Stimulated activated naive CD8-positive, alpha-beta T cell treated with anti-CD3 and anti-CD28 coated beads, Interleukin-15, Interleukin-2, amounts not matched to agents 100 ng/mL and 50 ng/mL, for 24 hours (primary cell): ENCODE measurements at regions not wholly inside any gene's neighbourhood (a gene's known extent, or its start where the extent isn't known, plus 50 kb on each side); places are given as distances from the start of the nearest gene placed in this dataset.

Experiments
- H3K27ac Mint-ChIP-seq: one replicate; pipeline ENCODE4 v1.8.0; 2021; ENCODE audit warnings: mild to moderate bottlenecking, mixed read lengths
- H3K27me3 Mint-ChIP-seq: one replicate; pipeline ENCODE4 v1.8.0; 2021; ENCODE audit warnings: mixed read lengths
- H3K36me3 Mint-ChIP-seq: one replicate; pipeline ENCODE4 v1.8.0; 2021; ENCODE audit warnings: low read depth, mixed read lengths
- H3K4me1 Mint-ChIP-seq: one replicate; pipeline ENCODE4 v1.8.0; 2021; ENCODE audit warnings: low read depth, mixed read lengths
- H3K4me3 Mint-ChIP-seq: one replicate; pipeline ENCODE4 v1.8.0; 2021; ENCODE audit warnings: mild to moderate bottlenecking, mixed read lengths
- H3K9me3 Mint-ChIP-seq: one replicate; pipeline ENCODE4 v1.8.0; 2021; ENCODE audit warnings: mixed read lengths

DNA sequence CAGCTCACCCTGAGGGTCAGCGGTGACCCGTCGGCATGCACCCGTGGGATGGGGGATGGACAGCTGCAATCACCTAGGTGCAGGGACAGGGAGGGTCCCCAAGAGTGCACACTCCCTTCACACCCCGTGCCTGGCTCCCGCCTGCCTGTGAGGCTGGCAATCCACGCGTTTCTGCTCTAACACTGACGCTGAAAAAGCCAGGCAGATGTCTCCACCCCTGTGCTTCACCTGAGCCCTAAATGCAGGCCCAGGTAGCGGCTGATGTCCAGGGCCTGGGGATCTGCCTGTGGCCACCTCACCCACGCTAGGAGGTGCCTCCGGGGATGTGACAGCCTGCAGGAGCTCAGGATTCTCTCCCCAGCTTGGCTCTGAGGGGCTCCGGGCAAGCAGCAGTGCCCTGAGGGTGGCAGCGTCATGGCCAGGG, 212.0 kb upstream of the SALL3 start:
- H3K9me3 Mint-ChIP-seq: peaks cover 5% of the 10 kb centered on the region
- H3K27me3 Mint-ChIP-seq: peaks cover 4% of the 10 kb centered on the region
- H3K27ac Mint-ChIP-seq: no peak overlapping the region
- H3K4me1 Mint-ChIP-seq: no peaks in the 10 kb centered on the region
- H3K4me3 Mint-ChIP-seq: no peak overlapping the region
- H3K36me3 Mint-ChIP-seq: no peaks in the 10 kb centered on the region

DNA sequence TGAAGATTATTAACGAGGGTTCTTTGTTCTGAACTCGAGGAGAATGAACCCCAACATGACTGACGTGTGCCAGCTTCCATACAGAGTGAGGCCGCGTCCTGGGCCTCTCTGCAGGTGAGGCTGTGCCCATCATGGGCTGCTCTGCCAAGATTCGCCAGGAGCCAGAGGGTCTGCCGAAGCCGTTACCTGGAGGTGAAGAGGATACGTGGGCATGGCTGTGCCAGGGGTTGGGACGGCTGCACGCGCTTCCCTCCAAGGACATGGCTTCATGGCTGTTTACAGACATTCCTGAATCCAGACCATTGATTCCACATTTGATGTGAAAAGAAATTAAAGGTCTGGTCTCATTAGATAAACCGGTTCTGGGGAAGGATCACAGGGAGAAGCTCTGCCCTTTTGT, 211.4 kb upstream of the SALL3 start:
- Mint-ChIP-seq H3K4me3 (no peak overlapping the region), H3K9me3 (no peaks in the 10 kb centered on the region), H3K4me1 (no peaks in the 10 kb centered on the region), H3K27ac (no peak overlapping the region), H3K27me3 (peaks cover 4% of the 10 kb centered on the region), H3K36me3 (no peaks in the 10 kb centered on the region)

DNA sequence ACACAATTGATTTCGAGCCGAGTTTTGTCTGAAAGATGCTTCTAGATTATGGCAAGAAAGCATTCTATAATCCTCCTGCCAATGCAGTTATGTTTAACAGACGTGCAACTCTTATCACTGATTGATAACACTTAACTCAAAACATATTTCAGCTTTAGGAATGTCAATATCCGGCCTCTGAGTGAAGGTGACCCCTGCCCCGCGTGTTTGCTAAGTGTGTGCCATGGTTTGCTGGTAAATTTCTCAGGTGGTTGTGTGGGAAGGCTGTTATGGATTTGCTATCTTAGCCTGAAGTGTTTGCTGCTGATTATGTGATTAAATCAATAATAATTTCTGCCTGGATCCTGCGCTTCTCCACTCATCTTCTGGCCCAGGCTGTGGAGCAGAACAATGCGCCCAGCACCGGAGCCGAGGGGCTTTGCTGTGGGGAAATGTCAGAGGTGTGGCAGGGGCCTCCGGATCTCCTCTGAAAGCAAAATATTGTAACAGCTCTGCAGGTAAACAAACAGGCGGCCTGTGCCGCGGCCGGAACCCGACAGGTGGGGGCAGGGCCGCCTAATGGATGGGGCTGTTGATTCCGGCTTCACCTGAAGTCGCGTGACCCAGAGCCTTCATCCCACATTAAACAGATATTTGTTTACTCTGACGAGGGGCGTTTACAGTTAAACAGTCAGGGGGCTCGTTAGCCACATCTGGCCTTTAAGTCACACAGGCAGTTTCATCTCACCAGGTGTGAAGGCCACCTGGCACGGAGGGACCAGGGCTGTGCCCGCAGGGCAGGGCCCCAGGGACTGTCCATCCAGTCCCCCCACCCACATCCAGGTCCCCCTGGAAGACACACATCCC, 210.7 kb upstream of the SALL3 start:
- H3K27me3 Mint-ChIP-seq: peaks cover 4% of the 10 kb centered on the region
- no peak overlapping the region for H3K27ac Mint-ChIP-seq
- H3K36me3 Mint-ChIP-seq: no peaks in the 10 kb centered on the region
- no peaks in the 10 kb centered on the region for H3K9me3 Mint-ChIP-seq
- H3K4me1 Mint-ChIP-seq: no peaks in the 10 kb centered on the region
- H3K4me3 Mint-ChIP-seq: no peak overlapping the region

DNA sequence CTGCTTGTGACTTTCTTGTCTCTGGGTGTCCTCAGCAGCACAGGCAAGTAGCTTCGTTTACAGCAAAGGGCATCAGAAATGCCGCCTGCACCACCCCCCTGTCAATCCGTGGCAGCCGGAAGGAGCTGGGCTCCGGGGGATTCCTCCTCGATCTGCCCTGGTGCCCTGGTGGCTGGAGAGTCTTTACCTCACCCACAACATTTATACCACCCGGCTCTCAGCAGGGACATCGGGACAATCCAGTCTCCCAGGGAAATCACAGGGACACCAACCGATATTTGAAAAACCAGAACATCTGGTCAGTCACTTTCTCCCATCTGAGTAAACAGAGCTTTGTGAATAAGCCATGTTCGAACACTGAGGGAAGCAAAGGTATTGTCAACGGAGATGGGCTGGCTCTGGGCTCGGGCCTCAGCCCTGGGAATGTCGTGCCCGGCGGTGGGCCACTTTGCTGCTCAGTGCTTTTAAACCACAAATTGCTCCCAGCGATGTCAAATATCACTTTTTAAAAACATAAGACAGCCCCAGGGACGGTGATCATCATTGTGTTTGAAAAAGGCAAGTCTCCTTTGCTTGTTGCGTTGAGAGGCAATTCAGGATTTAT, 210.0 kb upstream of the SALL3 start:
- Mint-ChIP-seq H3K36me3 (no peaks in the 10 kb centered on the region), H3K4me1 (no peaks in the 10 kb centered on the region), H3K9me3 (no peaks in the 10 kb centered on the region), H3K27ac (no peak overlapping the region), H3K27me3 (peaks cover 4% of the 10 kb centered on the region), H3K4me3 (no peak overlapping the region)

DNA sequence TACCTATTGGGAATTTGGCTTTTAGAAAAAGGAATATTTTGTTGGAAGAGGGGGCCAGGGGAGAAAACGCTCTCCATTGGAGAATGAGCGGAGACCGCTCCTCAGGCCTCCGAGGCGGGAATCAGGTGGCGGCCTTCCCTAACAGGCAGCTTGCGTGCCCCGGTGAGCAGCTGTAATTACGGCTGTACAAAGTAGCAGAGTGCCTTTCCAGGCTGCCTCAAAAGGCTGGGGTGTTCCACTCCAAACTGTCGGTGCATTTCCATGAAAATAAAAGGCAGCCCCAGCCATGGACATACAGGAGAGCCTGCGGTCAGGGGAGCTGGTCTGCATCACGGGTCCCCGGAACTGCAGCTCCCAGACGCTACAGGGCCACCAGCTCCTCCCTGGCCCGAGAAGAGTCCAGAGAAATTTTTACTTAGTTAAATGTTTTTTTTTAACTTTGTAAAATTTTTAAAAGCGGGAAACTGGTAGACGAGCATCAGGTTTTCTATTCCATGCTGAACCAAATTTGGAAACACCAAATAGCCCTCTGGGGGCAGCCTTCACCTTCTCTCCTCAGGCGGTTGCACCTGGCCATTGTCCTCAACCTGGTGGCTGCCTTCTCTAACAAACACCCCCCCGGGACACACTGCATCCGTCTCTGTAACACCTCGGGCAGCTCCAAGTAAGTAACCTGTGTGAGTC, 209.3 kb upstream of the SALL3 start:
- H3K4me1 Mint-ChIP-seq: no peaks in the 10 kb centered on the region

DNA sequence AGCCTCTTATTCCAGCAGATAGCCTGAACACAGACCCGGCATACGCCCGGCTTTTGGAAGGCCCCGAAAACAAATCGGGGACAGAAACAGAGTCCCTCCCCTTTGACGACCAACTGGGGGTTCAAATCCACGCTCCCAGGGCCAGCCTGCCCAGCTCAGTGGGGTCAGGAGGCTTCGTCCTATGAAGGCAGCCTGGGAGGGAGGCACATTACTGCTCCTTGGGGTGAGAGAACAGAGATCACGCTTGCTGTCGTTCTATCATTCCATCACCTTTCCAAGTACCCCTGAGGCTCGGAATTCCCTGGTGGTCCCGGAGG, 208.8 kb upstream of the SALL3 start:
- Mint-ChIP-seq H3K27ac (no peak overlapping the region), H3K36me3 (no peaks in the 10 kb centered on the region), H3K4me1 (no peaks in the 10 kb centered on the region), H3K4me3 (no peak overlapping the region), H3K27me3 (peaks cover 4% of the 10 kb centered on the region), H3K9me3 (no peaks in the 10 kb centered on the region)

More for the DNA sequence above, 209.3 kb upstream of the SALL3 start:
- Mint-ChIP-seq H3K27me3 (peaks cover 4% of the 10 kb centered on the region), H3K36me3 (no peaks in the 10 kb centered on the region), H3K4me3 (no peak overlapping the region), H3K9me3 (no peaks in the 10 kb centered on the region), H3K27ac (no peak overlapping the region)

DNA sequence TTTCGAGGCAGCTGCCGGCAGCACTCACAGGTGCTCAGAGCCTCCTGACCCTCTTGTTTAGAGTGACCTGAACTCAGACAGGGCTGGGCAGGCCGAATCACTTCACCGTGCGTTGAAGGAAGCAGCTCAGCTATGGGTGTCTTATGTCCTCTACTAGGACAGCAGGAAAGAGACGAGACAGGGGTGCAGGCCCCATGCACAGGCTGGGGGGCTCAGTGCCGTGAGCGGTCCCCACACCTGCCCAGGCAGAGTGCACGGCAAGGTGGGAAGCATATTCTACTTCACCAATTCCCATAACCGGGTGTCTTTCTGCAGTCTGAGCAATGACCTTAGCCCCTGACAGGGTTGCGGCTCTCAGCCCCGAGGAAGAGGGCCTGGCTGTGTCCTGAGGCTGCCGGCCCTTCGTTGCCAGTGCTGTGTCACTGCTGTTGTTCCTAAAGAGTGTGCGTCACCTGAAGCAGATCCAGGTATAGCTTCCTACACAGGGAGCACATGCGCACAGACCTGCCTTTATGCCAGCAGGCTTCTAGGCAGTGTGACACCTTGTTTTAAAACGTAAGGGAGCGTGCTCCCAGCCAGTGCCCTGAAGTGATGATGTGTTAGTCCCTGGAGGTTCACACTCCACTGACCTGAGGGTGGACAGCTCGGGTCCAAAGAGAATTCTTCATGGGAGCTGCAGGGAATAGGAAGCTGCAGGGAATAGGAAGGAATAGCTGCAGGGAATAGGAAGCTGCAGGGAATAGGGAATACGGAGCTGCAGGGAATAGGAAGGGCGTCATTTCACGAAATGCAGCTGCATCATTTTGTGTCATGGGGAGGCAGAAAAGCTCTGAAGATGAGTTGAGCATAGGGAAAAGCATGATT, 207.9 kb upstream of the SALL3 start:
- Mint-ChIP-seq H3K4me1 (no peaks in the 10 kb centered on the region), H3K9me3 (no peaks in the 10 kb centered on the region), H3K4me3 (no peak overlapping the region), H3K36me3 (no peaks in the 10 kb centered on the region), H3K27me3 (peaks cover 4% of the 10 kb centered on the region), H3K27ac (no peak overlapping the region)

DNA sequence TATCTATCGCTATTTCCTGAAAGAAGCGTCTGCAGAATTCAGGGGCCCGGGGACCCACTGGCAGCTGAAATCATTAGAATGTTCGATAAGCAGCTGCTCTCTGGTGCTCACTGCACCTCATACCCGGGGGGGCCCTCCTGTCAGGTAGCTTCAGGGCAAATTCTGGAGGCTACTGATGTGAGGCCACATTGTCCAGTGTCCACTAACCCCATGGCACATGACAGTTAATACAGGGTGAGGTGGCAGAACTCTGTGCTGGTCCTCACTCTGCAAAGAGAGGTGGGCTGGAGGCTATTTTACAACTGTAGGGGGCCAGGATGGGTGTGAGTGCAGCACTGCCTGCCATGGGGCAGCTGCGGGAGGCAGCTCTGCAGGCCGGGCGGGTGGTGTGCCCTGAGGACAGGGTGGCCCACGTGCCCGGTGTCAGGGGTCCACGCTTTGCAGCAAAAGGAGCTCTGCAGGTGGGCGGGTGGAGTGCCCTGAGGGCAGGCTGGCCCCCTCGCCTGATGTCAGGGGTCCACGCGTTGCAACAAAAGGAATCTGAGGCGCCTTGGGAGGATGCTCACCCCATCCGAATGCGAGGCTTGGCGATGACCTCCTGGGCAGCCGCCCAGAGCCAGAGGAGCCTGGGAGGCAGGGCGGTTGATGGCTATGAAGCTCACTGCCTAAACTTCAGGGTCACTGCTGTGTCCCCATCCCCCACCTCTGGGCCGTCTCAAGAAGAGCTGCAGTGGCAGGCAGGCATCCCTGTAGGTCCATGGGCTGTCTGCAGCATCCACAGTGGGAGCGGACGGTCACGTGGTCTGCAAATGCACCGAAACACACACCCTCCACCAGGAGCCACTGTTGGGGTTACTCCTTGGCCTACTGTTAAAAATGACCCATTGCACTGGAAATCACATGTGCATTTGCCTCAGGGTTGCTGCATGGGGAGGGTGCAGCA, 207.0 kb upstream of the SALL3 start:
- H3K36me3 Mint-ChIP-seq: no peaks in the 10 kb centered on the region

DNA sequence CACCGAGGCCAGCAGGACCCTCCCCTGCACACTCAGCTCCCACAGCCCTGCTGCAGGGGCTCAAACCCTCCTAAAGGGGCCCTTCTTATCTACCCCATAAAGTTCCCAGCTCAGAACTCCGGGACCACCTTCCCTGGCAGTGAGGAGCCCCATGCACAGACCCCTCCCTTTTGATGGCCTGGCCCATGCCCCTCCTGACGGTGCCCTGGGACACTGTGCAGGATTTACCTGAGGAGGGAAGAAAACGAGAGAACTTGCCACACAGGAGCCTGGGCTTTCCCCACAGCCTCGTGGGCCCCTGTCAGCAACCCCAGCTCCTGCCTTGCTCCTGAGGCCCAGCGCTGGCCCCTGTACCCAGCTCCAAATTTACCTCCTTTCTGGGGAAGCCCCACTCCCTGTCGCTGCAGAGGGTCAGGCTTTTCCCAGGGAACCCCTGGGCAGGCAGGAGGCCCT, 206.3 kb upstream of the SALL3 start:
- no peaks in the 10 kb centered on the region for H3K9me3 Mint-ChIP-seq
- H3K4me1 Mint-ChIP-seq: no peaks in the 10 kb centered on the region
- no peak overlapping the region for H3K4me3 Mint-ChIP-seq
- peaks cover 4% of the 10 kb centered on the region for H3K27me3 Mint-ChIP-seq
- no peak overlapping the region for H3K27ac Mint-ChIP-seq
- no peaks in the 10 kb centered on the region for H3K36me3 Mint-ChIP-seq

More for the DNA sequence above, 207.0 kb upstream of the SALL3 start:
- Mint-ChIP-seq H3K27ac (no peak overlapping the region), H3K9me3 (no peaks in the 10 kb centered on the region), H3K27me3 (peaks cover 4% of the 10 kb centered on the region), H3K4me3 (no peak overlapping the region), H3K4me1 (no peaks in the 10 kb centered on the region)

DNA sequence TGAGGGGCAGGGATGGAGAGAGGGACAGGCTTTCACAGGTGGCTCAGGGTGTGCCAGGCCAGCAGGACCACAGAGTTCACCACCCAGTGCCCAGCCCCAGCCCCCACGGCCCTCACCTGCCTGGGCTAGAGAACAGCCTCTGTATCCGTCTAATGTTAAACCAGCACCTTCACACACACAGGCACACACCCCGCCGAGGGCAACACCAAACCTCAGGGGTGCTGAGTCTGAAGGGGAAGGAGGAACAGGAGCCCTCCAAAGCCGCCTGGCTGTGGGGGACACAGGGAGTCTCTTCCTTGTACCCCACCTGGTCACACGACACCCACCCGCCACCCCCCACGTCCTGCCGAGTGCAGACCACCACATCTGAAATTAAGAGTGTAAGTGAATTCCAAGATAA, 205.8 kb upstream of the SALL3 start:
- Mint-ChIP-seq H3K27me3 (peaks cover 4% of the 10 kb centered on the region), H3K4me3 (no peak overlapping the region), H3K27ac (no peak overlapping the region)

DNA sequence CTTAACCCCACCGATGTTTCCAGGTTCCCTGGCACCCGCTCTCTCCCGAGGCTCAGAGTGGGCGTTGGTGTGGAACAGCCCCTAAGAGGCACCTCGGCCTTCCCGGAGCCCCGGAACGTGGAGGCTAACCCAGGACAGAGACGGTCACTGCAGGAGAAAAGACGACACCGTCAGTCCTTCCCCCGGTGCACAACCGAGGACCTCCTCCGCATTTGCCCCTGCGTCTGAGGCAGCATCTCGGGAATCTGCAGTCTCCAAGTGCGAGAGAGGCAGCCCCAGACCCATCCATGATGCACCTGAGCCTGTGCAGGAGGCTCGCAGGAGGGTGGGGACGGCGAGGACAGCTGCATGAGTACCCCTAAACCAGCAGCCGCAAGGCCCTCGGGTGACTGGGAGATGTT, 204.9 kb upstream of the SALL3 start:
- peaks cover 2% of the 10 kb centered on the region for H3K27me3 Mint-ChIP-seq
- H3K36me3 Mint-ChIP-seq: no peaks in the 10 kb centered on the region
- H3K9me3 Mint-ChIP-seq: no peaks in the 10 kb centered on the region
- no peak overlapping the region for H3K4me3 Mint-ChIP-seq
- H3K27ac Mint-ChIP-seq: no peak overlapping the region
- no peaks in the 10 kb centered on the region for H3K4me1 Mint-ChIP-seq

More for the DNA sequence above, 205.8 kb upstream of the SALL3 start:
- no peaks in the 10 kb centered on the region for H3K9me3 Mint-ChIP-seq
- H3K4me1 Mint-ChIP-seq: no peaks in the 10 kb centered on the region
- no peaks in the 10 kb centered on the region for H3K36me3 Mint-ChIP-seq

DNA sequence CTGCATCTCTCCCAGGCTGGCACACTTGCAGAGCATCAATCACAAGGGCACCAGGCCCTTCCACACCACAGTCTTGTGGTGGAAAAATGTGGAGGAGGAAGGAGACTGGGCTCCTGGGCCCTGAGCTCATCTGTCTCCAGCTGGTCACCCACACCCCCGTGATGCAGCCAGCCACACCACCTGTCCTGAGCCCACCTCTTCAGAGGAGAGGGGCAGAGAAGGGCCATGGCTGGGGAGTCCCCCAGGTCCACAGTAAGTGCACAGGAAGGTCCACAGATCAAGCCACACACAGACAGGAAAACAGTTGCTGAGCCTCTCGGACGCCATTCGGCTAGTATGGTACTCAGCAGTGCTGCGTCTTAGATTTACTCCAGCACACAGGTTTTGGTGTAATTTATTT, 203.5 kb upstream of the SALL3 start:
- no peaks in the 10 kb centered on the region for H3K36me3 Mint-ChIP-seq
- H3K4me3 Mint-ChIP-seq: no peak overlapping the region
- no peaks in the 10 kb centered on the region for H3K27me3 Mint-ChIP-seq
- H3K27ac Mint-ChIP-seq: no peak overlapping the region
- H3K9me3 Mint-ChIP-seq: no peaks in the 10 kb centered on the region
- H3K4me1 Mint-ChIP-seq: no peaks in the 10 kb centered on the region

DNA sequence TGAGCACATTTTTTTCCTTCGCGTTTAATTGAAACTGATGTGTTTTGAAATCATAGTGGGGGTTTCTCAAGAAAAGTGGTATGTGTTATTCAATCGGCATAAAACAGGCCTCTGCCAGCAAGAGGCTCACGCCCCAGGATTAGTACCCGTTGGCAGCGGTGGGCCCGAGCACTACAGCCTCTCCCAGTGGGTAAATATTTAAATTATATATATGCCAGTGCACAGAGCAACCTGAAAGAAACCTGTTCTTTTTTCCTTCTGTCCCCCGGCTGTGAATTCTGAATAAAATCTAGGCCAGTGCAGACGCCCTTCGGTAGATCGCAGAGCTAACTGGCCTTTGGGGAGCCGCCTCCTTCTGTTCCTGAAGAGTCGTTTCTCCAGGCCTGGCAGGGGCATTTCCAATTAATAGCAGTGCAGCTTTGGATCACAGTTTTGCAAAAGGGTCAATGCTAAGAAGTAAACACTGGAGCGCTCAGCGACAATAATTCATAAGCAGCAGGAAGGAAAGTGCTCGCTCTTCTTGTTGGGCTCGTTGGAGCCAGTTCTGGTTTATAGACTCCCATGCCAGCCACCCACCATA, 202.8 kb upstream of the SALL3 start:
- no peaks in the 10 kb centered on the region for H3K4me1 Mint-ChIP-seq
- no peaks in the 10 kb centered on the region for H3K27me3 Mint-ChIP-seq
- H3K9me3 Mint-ChIP-seq: no peaks in the 10 kb centered on the region
- no peaks in the 10 kb centered on the region for H3K36me3 Mint-ChIP-seq
- no peak overlapping the region for H3K4me3 Mint-ChIP-seq
- no peak overlapping the region for H3K27ac Mint-ChIP-seq
